GM21515 (cell line): ENCODE measurements at regions not wholly inside any gene's neighbourhood (a gene's known extent, or its start where the extent isn't known, plus 50 kb on each side); places are given as distances from the start of the nearest gene placed in this dataset.

Experiments used
- ATAC-seq: cut with Tn5 transposase; IDR thresholded peaks from one replicate; pipeline ENCODE4 v1.9.1; 2021; ENCODE audit not compliant: unreplicated experiment

- ATAC-seq: no peak
Observed at GRCh38 chr7:17507717-17508116, 209.3 kb downstream of the AHR start.

GRCh38 chr7:17512181-17512675 lies 213.8 kb downstream of the AHR start:
- ATAC-seq: no peak

GRCh38 chr7:17516771-17517170 lies 218.3 kb downstream of the AHR start:
- no peak for ATAC-seq

- no peak for ATAC-seq
Observed at GRCh38 chr7:17520941-17521340, 222.5 kb downstream of the AHR start.

- ATAC-seq: no peak
Observed at GRCh38 chr7:17521437-17521836, 223.0 kb downstream of the AHR start.

- ATAC-seq: no peak
Observed at GRCh38 chr7:17523813-17524739, 225.6 kb downstream of the AHR start.

- ATAC-seq: no peak
Observed at GRCh38 chr7:17524746-17525145, 226.3 kb downstream of the AHR start.

GRCh38 chr7:17526621-17527020 lies 228.2 kb downstream of the AHR start:
- ATAC-seq: no peak

GRCh38 chr7:17528636-17529035 lies 230.2 kb downstream of the AHR start:
- no peak for ATAC-seq

- no peak for ATAC-seq
Observed at GRCh38 chr7:17530244-17530643, 231.8 kb downstream of the AHR start.

- ATAC-seq: no peak
Observed at GRCh38 chr7:17530741-17531421, 232.4 kb downstream of the AHR start.

- no peak for ATAC-seq
Observed at GRCh38 chr7:17532861-17533404, 234.5 kb downstream of the AHR start.

- ATAC-seq: no peak
Observed at GRCh38 chr7:17534348-17534747, 235.9 kb downstream of the AHR start.

GRCh38 chr7:17535776-17536175 lies 237.3 kb downstream of the AHR start:
- ATAC-seq: no peak

GRCh38 chr7:17544401-17544800 lies 245.9 kb downstream of the AHR start:
- no peak for ATAC-seq

- no peak for ATAC-seq
Observed at GRCh38 chr7:17545348-17545747, 246.9 kb downstream of the AHR start.

GRCh38 chr7:17546189-17546588 lies 247.7 kb downstream of the AHR start:
- no peak for ATAC-seq

GRCh38 chr7:17546592-17546991 lies 248.1 kb downstream of the AHR start:
- no peak for ATAC-seq

GRCh38 chr7:17548014-17548653 lies 249.7 kb downstream of the AHR start:
- no peak for ATAC-seq

- no peak for ATAC-seq
Observed at GRCh38 chr7:17549406-17549805, 251.0 kb downstream of the AHR start.

GRCh38 chr7:17552373-17552772 lies 253.9 kb downstream of the AHR start:
- ATAC-seq: no peak
